ENCODE measurements at regions not wholly inside any gene's neighbourhood (a gene's known extent, or its start where the extent isn't known, plus 50 kb on each side); places are given as distances from the start of the nearest gene placed in this dataset.

- TF ChIP-seq, protein P1, sequence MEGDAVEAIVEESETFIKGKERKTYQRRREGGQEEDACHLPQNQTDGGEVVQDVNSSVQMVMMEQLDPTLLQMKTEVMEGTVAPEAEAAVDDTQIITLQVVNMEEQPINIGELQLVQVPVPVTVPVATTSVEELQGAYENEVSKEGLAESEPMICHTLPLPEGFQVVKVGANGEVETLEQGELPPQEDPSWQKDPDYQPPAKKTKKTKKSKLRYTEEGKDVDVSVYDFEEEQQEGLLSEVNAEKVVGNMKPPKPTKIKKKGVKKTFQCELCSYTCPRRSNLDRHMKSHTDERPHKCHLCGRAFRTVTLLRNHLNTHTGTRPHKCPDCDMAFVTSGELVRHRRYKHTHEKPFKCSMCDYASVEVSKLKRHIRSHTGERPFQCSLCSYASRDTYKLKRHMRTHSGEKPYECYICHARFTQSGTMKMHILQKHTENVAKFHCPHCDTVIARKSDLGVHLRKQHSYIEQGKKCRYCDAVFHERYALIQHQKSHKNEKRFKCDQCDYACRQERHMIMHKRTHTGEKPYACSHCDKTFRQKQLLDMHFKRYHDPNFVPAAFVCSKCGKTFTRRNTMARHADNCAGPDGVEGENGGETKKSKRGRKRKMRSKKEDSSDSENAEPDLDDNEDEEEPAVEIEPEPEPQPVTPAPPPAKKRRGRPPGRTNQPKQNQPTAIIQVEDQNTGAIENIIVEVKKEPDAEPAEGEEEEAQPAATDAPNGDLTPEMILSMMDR (IDR thresholded peaks at IDR 0.05), result no peak
- no peak overlapping the region for H3K4me3 Mint-ChIP-seq
- no peaks in the 10 kb centered on the region for H3K9me3 Mint-ChIP-seq
- no peaks in the 10 kb centered on the region for H3K27me3 Mint-ChIP-seq (ENCODE audit: insufficient read depth)
- DNase-seq, result no peak
- no peaks in the 10 kb centered on the region; the same call in 1 of the 2 replicates for H3K36me3 Mint-ChIP-seq (ENCODE audit: low read depth)
- no peak overlapping the region for H3K27ac Mint-ChIP-seq
- peaks cover 17% of the 10 kb centered on the region for H3K4me1 Mint-ChIP-seq (ENCODE audit: low read depth)
Observed at GRCh38 chr7:15805891-15806290, 119.4 kb upstream of the MEOX2 start.

DNA sequence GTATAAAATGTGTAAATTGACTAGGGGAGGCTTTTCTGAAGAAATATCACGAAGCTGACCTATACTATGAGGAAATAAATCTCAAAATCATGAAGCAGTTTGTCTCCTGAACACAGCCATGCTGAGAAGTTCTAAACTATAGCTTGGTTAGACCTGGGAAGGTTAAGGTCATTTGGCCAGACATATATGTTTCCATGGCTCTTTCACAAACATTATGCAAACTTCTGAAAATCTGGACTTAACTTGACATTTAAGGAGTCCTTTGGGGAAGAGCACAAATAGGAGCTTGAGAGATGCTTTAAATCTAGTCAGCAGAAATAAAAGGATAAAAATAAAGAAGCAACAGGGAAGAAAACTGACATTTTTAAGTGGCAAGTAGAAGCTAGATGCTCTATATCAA, 115.9 kb upstream of the MEOX2 start:
- H3K27ac Mint-ChIP-seq, result no peak overlapping the region; the same call in 1 of the 2 replicates
- H3K4me3 Mint-ChIP-seq, result no peak overlapping the region
- H3K27me3 Mint-ChIP-seq (ENCODE audit: insufficient read depth), result no peaks in the 10 kb centered on the region
- no peaks in the 10 kb centered on the region for H3K36me3 Mint-ChIP-seq (ENCODE audit: low read depth)
- H3K4me1 Mint-ChIP-seq (ENCODE audit: low read depth), result peaks cover 29% of the 10 kb centered on the region
- TF ChIP-seq, protein P1 (IDR thresholded peaks at IDR 0.05), result no peak
- H3K9me3 Mint-ChIP-seq, result no peaks in the 10 kb centered on the region
- no peak for DNase-seq

DNA sequence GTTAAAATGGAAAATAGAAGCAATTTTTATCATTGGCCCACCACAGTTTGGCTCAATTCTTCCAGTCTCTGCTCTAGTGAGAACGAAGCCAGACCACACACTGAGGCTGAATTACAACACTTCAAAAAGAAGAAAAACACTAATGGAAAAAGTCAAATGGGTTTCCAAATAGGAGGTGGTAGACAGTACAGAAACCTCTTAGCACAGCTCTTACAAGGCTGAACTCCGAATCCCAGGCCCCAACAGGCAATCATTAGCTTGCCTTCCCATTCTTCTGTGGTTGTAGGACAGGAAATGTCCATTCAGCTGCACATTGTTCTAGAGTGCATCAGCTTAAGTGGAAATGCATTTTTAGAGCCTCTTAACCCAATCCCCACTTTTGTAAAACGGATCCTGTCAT, 115.1 kb upstream of the MEOX2 start:
- peak overlapping the region; percentile 77 for H3K27ac Mint-ChIP-seq

GRCh38 chr7:15801041-15801440, 114.6 kb upstream of the MEOX2 start:
- Mint-ChIP-seq H3K27me3 (ENCODE audit: insufficient read depth) (no peaks in the 10 kb centered on the region), H3K4me1 (ENCODE audit: low read depth) (peaks cover 29% of the 10 kb centered on the region), H3K27ac (no peak overlapping the region; the same call in 1 of the 2 replicates), H3K4me3 (no peak overlapping the region), H3K36me3 (ENCODE audit: low read depth) (no peaks in the 10 kb centered on the region), H3K9me3 (no peaks in the 10 kb centered on the region)
- TF ChIP-seq, protein P1 (IDR thresholded peaks at IDR 0.05), result no peak
- no peak for DNase-seq

More for the DNA sequence above, 115.1 kb upstream of the MEOX2 start:
- peak; percentile 47 for DNase-seq
- TF ChIP-seq, protein P1 (IDR thresholded peaks at IDR 0.05), result no peak
- Mint-ChIP-seq H3K4me3 (peak overlapping the region; percentile 22; the same call in 1 of the 2 replicates), H3K9me3 (no peaks in the 10 kb centered on the region), H3K4me1 (ENCODE audit: low read depth) (peaks cover 29% of the 10 kb centered on the region), H3K27me3 (ENCODE audit: insufficient read depth) (no peaks in the 10 kb centered on the region), H3K36me3 (ENCODE audit: low read depth) (no peaks in the 10 kb centered on the region)

- no peak overlapping the region for H3K27ac Mint-ChIP-seq
- H3K4me1 Mint-ChIP-seq (ENCODE audit: low read depth), result peaks cover 29% of the 10 kb centered on the region
- H3K4me3 Mint-ChIP-seq, result peak overlapping the region; percentile 11; the same call in 1 of the 2 replicates
- no peak for DNase-seq
- no peaks in the 10 kb centered on the region for H3K27me3 Mint-ChIP-seq (ENCODE audit: insufficient read depth)
- TF ChIP-seq, protein P1 (IDR thresholded peaks at IDR 0.05), result no peak
- H3K9me3 Mint-ChIP-seq, result no peaks in the 10 kb centered on the region
- H3K36me3 Mint-ChIP-seq (ENCODE audit: low read depth), result no peaks in the 10 kb centered on the region
Observed at GRCh38 chr7:15798081-15798480, 111.6 kb upstream of the MEOX2 start.

- no peak for DNase-seq
- Mint-ChIP-seq H3K27me3 (ENCODE audit: insufficient read depth) (no peaks in the 10 kb centered on the region), H3K27ac (no peak overlapping the region), H3K4me3 (no peak overlapping the region), H3K36me3 (ENCODE audit: low read depth) (no peaks in the 10 kb centered on the region), H3K4me1 (ENCODE audit: low read depth) (peaks cover 11% of the 10 kb centered on the region), H3K9me3 (no peaks in the 10 kb centered on the region; the same call in 1 of the 2 replicates)
- TF ChIP-seq, protein P1 (IDR thresholded peaks at IDR 0.05), result no peak
Observed at GRCh38 chr7:15795393-15795792, 108.9 kb upstream of the MEOX2 start.

Measured in HFFc6 (cell line).